ENCODE measurements at regions not wholly inside any gene's neighbourhood (a gene's known extent, or its start where the extent isn't known, plus 50 kb on each side); places are given as distances from the start of the nearest gene placed in this dataset.

GRCh38 chr18:73901566-73901965, 246.1 kb downstream of the FBXO15 start:
- TF ChIP-seq EP300 (IDR thresholded peaks at IDR 0.05; ENCODE audit: low read depth) (no peak), POLR2AphosphoS5 (IDR thresholded peaks at IDR 0.05) (no peak), CTCF (IDR thresholded peaks at IDR 0.05) (no peak), POLR2A (IDR thresholded peaks at IDR 0.05) (no peak)
- H3K36me3 ChIP-seq, result no peaks in the 10 kb centered on the region
- 60 to 65% methylated on average over 4 of the region's 4 CpGs for WGBS, 2 donors (ENCODE audit: low coverage in 1 of 2)
- H3K4me1 ChIP-seq, result no peaks in the 10 kb centered on the region
- no peaks in the 10 kb centered on the region for H3K9me3 ChIP-seq
- H3K27me3 ChIP-seq, result no peaks in the 10 kb centered on the region
- H3K4me3 ChIP-seq, result no peak overlapping the region
- DNase-seq, result no peak
- no peak overlapping the region for H3K27ac ChIP-seq
- intact Hi-C loops (cut with DNase I; ENCODE audit: low total_unique reads) (no loop called here), in situ Hi-C loops (cut with MboI; ENCODE audit: low pct_ligation_motif_present in 1 of 4, low pct_unique_long_range_greater_than_20kb in 1 of 4, low sequenced_read_pairs in 3 of 4) (no loop called here)

- intact Hi-C loops (cut with DNase I; ENCODE audit: low total_unique reads), result no loop called here
- DNase-seq, result no peak
- no peak for TF ChIP-seq POLR2AphosphoS5 (IDR thresholded peaks at IDR 0.05)
- TF ChIP-seq POLR2A (IDR thresholded peaks at IDR 0.05), result no peak
- TF ChIP-seq EP300 (IDR thresholded peaks at IDR 0.05; ENCODE audit: low read depth), result no peak
- no peak for TF ChIP-seq CTCF (IDR thresholded peaks at IDR 0.05)
- Histone ChIP-seq H3K4me3 (no peak overlapping the region), H3K27ac (no peak overlapping the region), H3K9me3 (no peaks in the 10 kb centered on the region), H3K27me3 (no peaks in the 10 kb centered on the region), H3K36me3 (no peaks in the 10 kb centered on the region), H3K4me1 (no peaks in the 10 kb centered on the region)
- in situ Hi-C loops (cut with MboI; ENCODE audit: low pct_ligation_motif_present in 1 of 4, low pct_unique_long_range_greater_than_20kb in 1 of 4, low sequenced_read_pairs in 3 of 4), result no loop called here
- 80 to 81% methylated on average over 9 of the region's 9 CpGs for WGBS, 2 donors (ENCODE audit: low coverage in 1 of 2)
Measured at GRCh38 chr18:73901151-73901550, 246.5 kb downstream of the FBXO15 start.

- H3K27me3 ChIP-seq, result no peaks in the 10 kb centered on the region
- TF ChIP-seq POLR2AphosphoS5 (IDR thresholded peaks at IDR 0.05), result no peak
- TF ChIP-seq CTCF (IDR thresholded peaks at IDR 0.05), result no peak
- TF ChIP-seq EP300 (IDR thresholded peaks at IDR 0.05; ENCODE audit: low read depth), result no peak
- TF ChIP-seq POLR2A (IDR thresholded peaks at IDR 0.05), result no peak
- no peaks in the 10 kb centered on the region for H3K4me1 ChIP-seq
- DNase-seq, result no peak
- no peak overlapping the region for H3K4me3 ChIP-seq
- no peak overlapping the region for H3K27ac ChIP-seq
- WGBS, 2 donors (ENCODE audit: low coverage in 1 of 2), result 56 to 57% methylated on average over 6 to 7 of the region's 7 CpGs
- intact Hi-C loops (cut with DNase I; ENCODE audit: low total_unique reads) (no loop called here), in situ Hi-C loops (cut with MboI; ENCODE audit: low pct_ligation_motif_present in 1 of 4, low pct_unique_long_range_greater_than_20kb in 1 of 4, low sequenced_read_pairs in 3 of 4) (no loop called here)
- H3K36me3 ChIP-seq, result no peaks in the 10 kb centered on the region
- H3K9me3 ChIP-seq, result no peaks in the 10 kb centered on the region
Measured at GRCh38 chr18:73900106-73900835, 247.4 kb downstream of the FBXO15 start.

GRCh38 chr18:73897517-73897916, 250.1 kb downstream of the FBXO15 start:
- no peaks in the 10 kb centered on the region for H3K4me1 ChIP-seq
- no peaks in the 10 kb centered on the region for H3K27me3 ChIP-seq
- in situ Hi-C loops (cut with MboI; ENCODE audit: low pct_ligation_motif_present in 1 of 4, low pct_unique_long_range_greater_than_20kb in 1 of 4, low sequenced_read_pairs in 3 of 4) (no loop called here), intact Hi-C loops (cut with DNase I; ENCODE audit: low total_unique reads) (no loop called here)
- H3K4me3 ChIP-seq, result no peak overlapping the region
- H3K36me3 ChIP-seq, result no peaks in the 10 kb centered on the region
- no peak overlapping the region for H3K27ac ChIP-seq
- WGBS, 2 donors (ENCODE audit: low coverage in 1 of 2), result 75 to 87% methylated on average over 1 of the region's 1 CpG
- TF ChIP-seq POLR2AphosphoS5 (IDR thresholded peaks at IDR 0.05), result no peak
- H3K9me3 ChIP-seq, result no peaks in the 10 kb centered on the region
- no peak for DNase-seq

GRCh38 chr18:73896685-73897084, 250.9 kb downstream of the FBXO15 start:
- no peaks in the 10 kb centered on the region for H3K4me1 ChIP-seq
- no peak overlapping the region for H3K4me3 ChIP-seq
- no peaks in the 10 kb centered on the region for H3K36me3 ChIP-seq
- DNase-seq, result no peak
- no peaks in the 10 kb centered on the region for H3K9me3 ChIP-seq
- WGBS, 2 donors (ENCODE audit: low coverage in 1 of 2), result 56 to 70% methylated on average over 2 to 3 of the region's 3 CpGs
- no peak for TF ChIP-seq POLR2AphosphoS5 (IDR thresholded peaks at IDR 0.05)
- TF ChIP-seq CTCF (IDR thresholded peaks at IDR 0.05), result no peak
- TF ChIP-seq POLR2A (IDR thresholded peaks at IDR 0.05), result no peak
- no peak for TF ChIP-seq EP300 (IDR thresholded peaks at IDR 0.05; ENCODE audit: low read depth)
- intact Hi-C loops (cut with DNase I; ENCODE audit: low total_unique reads), result no loop called here
- no peak overlapping the region for H3K27ac ChIP-seq
- H3K27me3 ChIP-seq, result no peaks in the 10 kb centered on the region
- in situ Hi-C loops (cut with MboI; ENCODE audit: low pct_ligation_motif_present in 1 of 4, low pct_unique_long_range_greater_than_20kb in 1 of 4, low sequenced_read_pairs in 3 of 4), result no loop called here

Data from transverse colon (tissue), 4 donors.